Loucy (cell line): ENCODE measurements at regions not wholly inside any gene's neighbourhood (a gene's known extent, or its start where the extent isn't known, plus 50 kb on each side); places are given as distances from the start of the nearest gene placed in this dataset.
"Not testable (repeated sequence)": the region's sequence is repeated elsewhere in the genome, so short reads cannot be mapped to it uniquely, and the experiment has no call there.

Experiments
- EZH2phosphoT487 ChIP-seq: fragments of 200-600 bp; IDR thresholded peaks from 2 replicates; pipeline ENCODE4 v1.6.1; 2018; ENCODE audit warnings: antibody characterized with exemption, mild to moderate bottlenecking, moderate library complexity, borderline replicate concordance
- TF ChIP-seq, protein P1 (sequence below): fragments of 200-600 bp; sonication (generic); conservative IDR thresholded peaks from 2 replicates; pipeline ENCODE4 v1.5.1; 2014; ENCODE audit warnings: mild to moderate bottlenecking, antibody characterized with exemption, low read length

DNA sequence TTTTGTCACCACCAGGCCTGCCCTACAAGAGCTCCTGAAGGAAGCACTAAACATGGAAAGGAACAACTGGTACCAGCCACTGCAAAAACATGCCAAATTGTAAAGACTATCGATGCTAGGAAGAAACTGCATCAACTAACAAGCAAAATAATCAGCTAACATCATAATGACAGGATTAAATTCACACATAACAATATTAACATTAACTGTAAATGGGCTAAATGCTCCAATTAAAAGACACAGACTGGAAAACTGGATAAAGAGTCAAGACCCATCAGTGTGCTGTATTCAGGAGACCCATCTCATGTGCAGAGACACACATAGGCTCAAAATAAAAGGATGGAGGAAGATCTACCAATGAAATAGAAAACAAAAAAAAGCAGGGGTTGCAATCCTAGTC, 95.9 kb upstream of the FGF13 start:
- TF ChIP-seq, protein P1, sequence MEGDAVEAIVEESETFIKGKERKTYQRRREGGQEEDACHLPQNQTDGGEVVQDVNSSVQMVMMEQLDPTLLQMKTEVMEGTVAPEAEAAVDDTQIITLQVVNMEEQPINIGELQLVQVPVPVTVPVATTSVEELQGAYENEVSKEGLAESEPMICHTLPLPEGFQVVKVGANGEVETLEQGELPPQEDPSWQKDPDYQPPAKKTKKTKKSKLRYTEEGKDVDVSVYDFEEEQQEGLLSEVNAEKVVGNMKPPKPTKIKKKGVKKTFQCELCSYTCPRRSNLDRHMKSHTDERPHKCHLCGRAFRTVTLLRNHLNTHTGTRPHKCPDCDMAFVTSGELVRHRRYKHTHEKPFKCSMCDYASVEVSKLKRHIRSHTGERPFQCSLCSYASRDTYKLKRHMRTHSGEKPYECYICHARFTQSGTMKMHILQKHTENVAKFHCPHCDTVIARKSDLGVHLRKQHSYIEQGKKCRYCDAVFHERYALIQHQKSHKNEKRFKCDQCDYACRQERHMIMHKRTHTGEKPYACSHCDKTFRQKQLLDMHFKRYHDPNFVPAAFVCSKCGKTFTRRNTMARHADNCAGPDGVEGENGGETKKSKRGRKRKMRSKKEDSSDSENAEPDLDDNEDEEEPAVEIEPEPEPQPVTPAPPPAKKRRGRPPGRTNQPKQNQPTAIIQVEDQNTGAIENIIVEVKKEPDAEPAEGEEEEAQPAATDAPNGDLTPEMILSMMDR = not testable (repeated sequence)
- not testable (repeated sequence) for TF ChIP-seq EZH2phosphoT487
